ENCODE measurements at regions not wholly inside any gene's neighbourhood (a gene's known extent, or its start where the extent isn't known, plus 50 kb on each side); places are given as distances from the start of the nearest gene placed in this dataset.

DNA sequence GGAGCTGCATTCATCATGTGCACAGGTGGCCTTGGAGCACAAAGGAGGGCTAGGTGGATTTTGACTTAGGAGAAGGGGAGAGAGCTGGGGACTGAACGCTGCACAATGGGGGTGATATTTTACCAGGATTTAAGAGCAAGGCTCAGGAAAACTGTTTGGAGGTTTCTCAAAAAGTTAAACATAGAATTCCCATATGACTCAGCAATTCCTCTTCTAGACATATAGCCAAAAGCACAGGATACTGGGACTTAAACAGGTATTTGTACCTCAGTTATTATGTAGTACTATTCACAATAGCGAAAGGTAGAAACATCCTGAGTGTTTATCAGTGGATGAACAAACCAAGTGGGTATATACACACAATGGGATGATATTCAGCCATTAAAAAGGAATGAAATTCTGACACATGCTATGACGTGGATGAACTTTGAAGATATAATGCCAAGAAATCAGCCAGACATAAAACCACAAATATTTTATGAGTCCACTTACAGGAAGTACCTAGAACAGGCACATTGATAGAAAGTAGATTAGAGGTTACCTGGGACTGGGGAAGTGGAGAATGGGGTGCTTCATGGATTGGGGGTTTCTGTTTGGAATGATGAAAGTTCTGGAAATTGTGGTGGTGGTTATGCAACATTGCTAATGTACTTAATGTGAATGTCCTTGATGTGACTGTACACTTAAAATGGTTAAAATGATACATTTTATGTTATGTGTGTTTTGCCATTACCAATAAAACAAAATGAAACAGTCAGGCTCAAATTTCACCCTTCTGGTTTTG is 216.9 kb downstream of the HAUS1 start:
- BruUV-seq (replicated peaks), result no TSS peak
- dilution Hi-C loops (cut with MboI; ENCODE audit: extremely low pct_ligation_motif_present, low sequenced_read_pairs) (no loop called here), intact Hi-C loops (cut with micrococcal nuclease) (no loop called here)
- Histone ChIP-seq H3K4me1 (ENCODE audit: control insufficient read depth, extremely low read depth, insufficient read depth, low read length) (no peaks in the 10 kb centered on the region), H3K4me2 (ENCODE audit: insufficient read depth, low read length) (no peak overlapping the region), H3K79me2 (ENCODE audit: control insufficient read depth, insufficient read depth, low read length) (no peaks in the 10 kb centered on the region), H3K27ac (ENCODE audit: insufficient read depth, low read depth, low read length) (no peak overlapping the region), H3K9me1 (replicated peaks; ENCODE audit: control insufficient read depth, extremely low read depth, insufficient read depth, low read length) (no peaks in the 10 kb centered on the region), H3K27me3 (ENCODE audit: control insufficient read depth in 2 of 2, insufficient read depth in 2 of 2, low read length in 2 of 2) (peaks cover 0 to 2% of the 10 kb centered on the region in 2 experiments), H3K9me3 (replicated peaks; ENCODE audit: control insufficient read depth, insufficient read depth, low read length) (no peaks in the 10 kb centered on the region), H3K36me3 (ENCODE audit: control insufficient read depth in 2 of 2, extremely low read depth in 1 of 2, insufficient read depth in 2 of 2, low read length in 2 of 2) (no peaks in the 10 kb centered on the region), H3K4me3 (replicated peaks in 1 of 3; ENCODE audit: insufficient read depth in 1 of 3, low read depth in 1 of 3, low read length in 3 of 3) (no peak overlapping the region), H3K9ac (replicated peaks; ENCODE audit: extremely low read depth, insufficient read depth, low read length) (no peak overlapping the region), H4K20me1 (replicated peaks; ENCODE audit: control insufficient read depth, extremely low read depth, insufficient read depth, low read length) (no peaks in the 10 kb centered on the region), H2AFZ (ENCODE audit: low read depth, low read length) (no peak overlapping the region)
- no peak for FAIRE-seq
- ChIA-PET POLR2A (no interaction called here), CTCF (no interaction called here)
- TF ChIP-seq, protein P1, sequence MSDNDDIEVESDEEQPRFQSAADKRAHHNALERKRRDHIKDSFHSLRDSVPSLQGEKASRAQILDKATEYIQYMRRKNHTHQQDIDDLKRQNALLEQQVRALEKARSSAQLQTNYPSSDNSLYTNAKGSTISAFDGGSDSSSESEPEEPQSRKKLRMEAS (IDR thresholded peaks at IDR 0.05; ENCODE audit: insufficient read depth, insufficient read length), result no peak
- TF ChIP-seq POLR2AphosphoS5 (IDR thresholded peaks at IDR 0.05; ENCODE audit: insufficient read depth, low read depth, low read length) (no peak), POLR2A (IDR thresholded peaks at IDR 0.05; ENCODE audit: low read depth, low read length) (no peak), EZH2 (IDR thresholded peaks at IDR 0.05; ENCODE audit: borderline replicate concordance, low read depth, low read length, severe bottlenecking) (no peak), GATA2 (IDR thresholded peaks at IDR 0.05; ENCODE audit: insufficient read depth, insufficient read length, low read depth, low read length) (no peak), MYC (IDR thresholded peaks at IDR 0.05; ENCODE audit: low read depth, low read length) (no peak), FOS (IDR thresholded peaks at IDR 0.05; ENCODE audit: borderline replicate concordance, insufficient read depth, low read length) (no peak), JUN (IDR thresholded peaks at IDR 0.05; ENCODE audit: borderline replicate concordance, insufficient read depth, insufficient read length, low read depth) (no peak)
- TF ChIP-seq, protein P2, sequence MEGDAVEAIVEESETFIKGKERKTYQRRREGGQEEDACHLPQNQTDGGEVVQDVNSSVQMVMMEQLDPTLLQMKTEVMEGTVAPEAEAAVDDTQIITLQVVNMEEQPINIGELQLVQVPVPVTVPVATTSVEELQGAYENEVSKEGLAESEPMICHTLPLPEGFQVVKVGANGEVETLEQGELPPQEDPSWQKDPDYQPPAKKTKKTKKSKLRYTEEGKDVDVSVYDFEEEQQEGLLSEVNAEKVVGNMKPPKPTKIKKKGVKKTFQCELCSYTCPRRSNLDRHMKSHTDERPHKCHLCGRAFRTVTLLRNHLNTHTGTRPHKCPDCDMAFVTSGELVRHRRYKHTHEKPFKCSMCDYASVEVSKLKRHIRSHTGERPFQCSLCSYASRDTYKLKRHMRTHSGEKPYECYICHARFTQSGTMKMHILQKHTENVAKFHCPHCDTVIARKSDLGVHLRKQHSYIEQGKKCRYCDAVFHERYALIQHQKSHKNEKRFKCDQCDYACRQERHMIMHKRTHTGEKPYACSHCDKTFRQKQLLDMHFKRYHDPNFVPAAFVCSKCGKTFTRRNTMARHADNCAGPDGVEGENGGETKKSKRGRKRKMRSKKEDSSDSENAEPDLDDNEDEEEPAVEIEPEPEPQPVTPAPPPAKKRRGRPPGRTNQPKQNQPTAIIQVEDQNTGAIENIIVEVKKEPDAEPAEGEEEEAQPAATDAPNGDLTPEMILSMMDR (IDR thresholded peaks at IDR 0.05; ENCODE audit: extremely low read depth in 1 of 2, insufficient read depth in 1 of 2, low read depth in 1 of 2, low read length in 2 of 2), result no peak
- no peak for DNase-seq (ENCODE audit: low read depth, low spot score)
